ENCODE measurements at regions not wholly inside any gene's neighbourhood (a gene's known extent, or its start where the extent isn't known, plus 50 kb on each side); places are given as distances from the start of the nearest gene placed in this dataset.
A peak's percentile ranks its signal among the peaks of the same experiment; 100 is the strongest.

GRCh38 chr22:46062232-46062615 lies 85.3 kb upstream of the WNT7B start:
- H3K9me3 ChIP-seq: no peaks in the 10 kb centered on the region
- peak overlapping the region; percentile 97 to 98 for H3K27ac ChIP-seq
- no peak for DNase-seq (ENCODE audit: low spot score)
- no peaks in the 10 kb centered on the region for H3K36me3 ChIP-seq
- peaks cover 54 to 92% of the 10 kb centered on the region in 2 donors for H3K4me1 ChIP-seq (ENCODE audit: control insufficient read depth in 1 of 2, low read depth in 2 of 2)
- no peaks in the 10 kb centered on the region for H3K27me3 ChIP-seq (replicated peaks; ENCODE audit: insufficient read depth)
- no peak for TF ChIP-seq CTCF (IDR thresholded peaks at IDR 0.05)
- H3K4me3 ChIP-seq: peak overlapping the region; percentile 32
- ATAC-seq (ENCODE audit: insufficient number of reproducible peaks, low FRiP score, low read depth): no peak

GRCh38 chr22:46062971-46063631 lies 86.1 kb upstream of the WNT7B start:
- peaks cover 56 to 93% of the 10 kb centered on the region in 2 donors for H3K4me1 ChIP-seq (ENCODE audit: control insufficient read depth in 1 of 2, low read depth in 2 of 2)
- DNase-seq (ENCODE audit: low spot score): no peak

GRCh38 chr22:46063846-46064227 lies 86.5 kb upstream of the PPARA start:
- H3K4me3 ChIP-seq: peak overlapping the region; percentile 90
- H3K27me3 ChIP-seq (replicated peaks; ENCODE audit: insufficient read depth): no peaks in the 10 kb centered on the region
- peak; percentile 7 for ATAC-seq (ENCODE audit: insufficient number of reproducible peaks, low FRiP score, low read depth)
- no peaks in the 10 kb centered on the region for H3K36me3 ChIP-seq
- peak overlapping the region; percentile 97 to 98 for H3K27ac ChIP-seq
- H3K9me3 ChIP-seq: no peaks in the 10 kb centered on the region
- peaks cover 58 to 95% of the 10 kb centered on the region in 2 donors for H3K4me1 ChIP-seq (ENCODE audit: control insufficient read depth in 1 of 2, low read depth in 2 of 2)
- no peak for TF ChIP-seq CTCF (IDR thresholded peaks at IDR 0.05)
- DNase-seq (ENCODE audit: low spot score): no peak

More at GRCh38 chr22:46062971-46063631, 86.1 kb upstream of the WNT7B start:
- no peaks in the 10 kb centered on the region for H3K36me3 ChIP-seq
- TF ChIP-seq CTCF (IDR thresholded peaks at IDR 0.05): no peak
- no peaks in the 10 kb centered on the region for H3K9me3 ChIP-seq
- H3K4me3 ChIP-seq: peak overlapping the region; percentile 90
- no peaks in the 10 kb centered on the region for H3K27me3 ChIP-seq (replicated peaks; ENCODE audit: insufficient read depth)
- peak overlapping the region; percentile 97 to 98 for H3K27ac ChIP-seq
- no peak for ATAC-seq (ENCODE audit: insufficient number of reproducible peaks, low FRiP score, low read depth)

- DNase-seq (ENCODE audit: low spot score) (no peak), ATAC-seq (ENCODE audit: insufficient number of reproducible peaks, low FRiP score, low read depth) (no peak)
- no peak for TF ChIP-seq CTCF (IDR thresholded peaks at IDR 0.05)
- H3K4me1 ChIP-seq (ENCODE audit: control insufficient read depth in 1 of 2, low read depth in 2 of 2): peaks cover 56 to 95% of the 10 kb centered on the region in 2 donors
- peak overlapping the region; percentile 97 to 98 for H3K27ac ChIP-seq
- peak overlapping the region; percentile 90 for H3K4me3 ChIP-seq
- no peaks in the 10 kb centered on the region for H3K36me3 ChIP-seq
- no peaks in the 10 kb centered on the region for H3K27me3 ChIP-seq (replicated peaks; ENCODE audit: insufficient read depth)
- no peaks in the 10 kb centered on the region for H3K9me3 ChIP-seq
Observed at GRCh38 chr22:46064228-46064965, 85.9 kb upstream of the PPARA start.

- no peak for ATAC-seq (ENCODE audit: insufficient number of reproducible peaks, low FRiP score, low read depth)
- H3K4me1 ChIP-seq (ENCODE audit: control insufficient read depth in 1 of 2, low read depth in 2 of 2): peaks cover 50 to 90% of the 10 kb centered on the region in 2 donors
- peak overlapping the region; percentile 90 for H3K4me3 ChIP-seq
Observed at GRCh38 chr22:46064966-46065666, 85.2 kb upstream of the PPARA start.

More at GRCh38 chr22:46064966-46065666, 85.2 kb upstream of the PPARA start:
- Histone ChIP-seq H3K27me3 (replicated peaks; ENCODE audit: insufficient read depth) (no peaks in the 10 kb centered on the region), H3K36me3 (no peaks in the 10 kb centered on the region), H3K27ac (peak overlapping the region; percentile 97 to 98), H3K9me3 (no peaks in the 10 kb centered on the region)
- DNase-seq (ENCODE audit: low spot score): no peak
- TF ChIP-seq CTCF (IDR thresholded peaks at IDR 0.05): no peak

Data from thoracic aorta (tissue), 2 donors.